Amniotic stem cell (primary cell): ENCODE measurements at regions not wholly inside any gene's neighbourhood (a gene's known extent, or its start where the extent isn't known, plus 50 kb on each side); places are given as distances from the start of the nearest gene placed in this dataset.
"Not testable (repeated sequence)": the region's sequence is repeated elsewhere in the genome, so short reads cannot be mapped to it uniquely, and the experiment has no call there.

Source experiments
- DNase-seq: peaks from one replicate; lab custom pipeline; 2025; lab: John Stamatoyannopoulos, UW

DNA sequence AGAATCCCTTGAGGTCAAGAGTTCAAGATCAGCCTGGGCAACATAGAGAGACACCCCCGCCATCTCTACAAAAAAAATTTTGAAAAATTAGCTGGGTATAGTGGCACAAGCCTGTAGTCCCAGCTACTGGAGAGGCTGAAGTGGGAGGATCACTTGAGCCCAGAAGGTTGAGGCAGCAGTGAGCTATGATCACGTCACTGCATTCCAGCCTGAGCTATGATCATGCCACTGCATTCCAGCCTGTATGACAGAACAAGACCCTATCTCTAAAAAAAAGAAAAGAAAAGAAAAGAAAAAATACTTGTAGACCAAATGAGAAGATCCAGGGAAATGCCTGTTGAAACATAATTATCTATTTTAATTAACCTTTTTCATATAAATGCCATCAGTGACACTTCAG, 93.8 kb upstream of the MDM1 start:
- peak; percentile 34 for DNase-seq

DNA sequence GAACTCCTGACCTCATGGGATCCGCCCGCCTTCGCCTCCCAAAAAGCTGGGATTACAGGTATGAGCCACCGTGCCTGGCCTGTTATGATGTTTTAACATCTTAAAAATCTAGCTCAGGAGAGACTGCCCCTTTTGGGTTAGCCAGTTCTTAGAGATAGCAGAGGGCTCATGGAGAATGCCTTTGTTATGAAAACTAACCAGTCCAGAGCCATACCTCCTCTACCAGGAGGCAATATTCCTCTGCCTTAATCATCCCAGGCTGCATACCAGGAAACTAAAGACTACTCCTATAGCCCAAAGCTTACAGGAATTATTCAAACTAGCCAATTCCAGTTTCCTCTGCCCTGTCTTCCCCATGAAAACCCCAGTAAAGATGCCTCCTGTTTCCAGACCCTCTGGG, 96.0 kb upstream of the MDM1 start:
- no peak for DNase-seq

DNA sequence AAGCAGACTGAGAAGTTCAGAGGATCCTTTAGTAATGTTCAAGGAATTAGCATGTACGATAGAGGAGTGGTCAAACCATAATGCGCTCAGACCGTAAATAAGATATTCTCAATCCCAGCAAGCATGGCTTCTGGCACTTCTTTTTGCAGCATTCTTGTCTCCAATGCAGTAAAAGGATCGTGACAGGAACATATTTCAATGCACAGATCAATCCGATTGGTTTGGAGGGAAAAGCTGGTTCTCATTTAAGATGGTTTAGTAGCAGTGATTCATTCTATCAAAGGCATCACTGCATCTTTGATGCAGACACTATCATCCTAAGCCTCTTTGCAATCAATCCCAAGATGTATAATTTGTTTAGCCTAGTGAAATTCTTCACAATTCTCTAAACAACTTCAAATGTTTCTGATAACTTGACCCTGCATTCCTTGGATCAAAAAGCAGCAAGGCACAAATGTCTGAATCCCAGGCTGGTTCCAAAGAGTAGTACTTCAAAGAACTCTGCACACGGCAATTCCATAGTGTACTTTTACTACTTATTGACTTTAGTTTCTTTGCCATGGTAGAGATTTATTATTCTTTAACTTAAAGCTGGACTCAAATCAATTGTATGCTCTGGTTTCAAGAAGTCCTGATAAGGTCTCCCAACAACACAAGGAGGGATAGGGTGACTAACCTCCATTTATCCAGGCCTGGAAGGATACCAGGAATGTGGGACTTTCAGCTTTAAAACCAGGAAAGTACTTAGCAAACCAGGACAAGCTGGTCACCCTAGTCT, 96.8 kb upstream of the MDM1 start:
- DNase-seq = no peak

DNA sequence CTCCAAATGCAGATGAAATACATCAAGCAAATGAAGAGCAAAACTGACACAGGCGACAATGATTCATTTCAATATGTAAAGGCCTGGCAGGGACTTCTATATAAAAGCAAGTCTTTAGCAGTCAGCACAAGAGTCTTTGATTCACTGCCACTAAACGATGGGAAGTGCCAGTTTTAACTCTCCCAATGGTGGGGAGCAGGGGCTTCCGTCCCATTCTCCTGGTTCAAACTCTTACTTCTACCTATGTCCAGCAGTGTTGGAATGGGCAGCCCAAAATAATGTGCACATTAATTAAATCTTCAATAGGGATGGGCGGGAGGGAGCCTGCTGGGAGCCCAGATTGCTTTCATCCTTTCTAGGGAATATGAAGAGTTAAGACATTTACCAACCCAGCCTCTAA, 97.5 kb upstream of the MDM1 start:
- no peak for DNase-seq

DNA sequence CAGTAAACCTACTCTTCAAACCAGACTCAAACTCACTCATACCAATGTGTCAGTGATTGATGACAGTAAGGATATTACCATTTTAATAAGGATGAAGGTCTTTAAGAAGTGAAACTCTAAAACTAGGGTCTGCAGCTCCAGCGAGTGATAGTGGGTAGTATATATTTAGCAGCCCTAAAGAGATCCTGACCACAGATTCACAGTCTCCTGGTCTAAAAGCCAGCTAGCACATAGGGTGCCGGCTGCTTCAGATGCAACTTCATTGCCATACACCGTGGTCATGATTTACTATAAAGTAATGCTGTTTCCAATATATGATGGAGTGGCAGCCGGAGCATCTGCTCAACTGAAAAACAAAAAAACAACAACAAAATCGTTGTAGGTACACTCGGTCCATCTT, 99.6 kb upstream of the MDM1 start:
- no peak for DNase-seq

DNA sequence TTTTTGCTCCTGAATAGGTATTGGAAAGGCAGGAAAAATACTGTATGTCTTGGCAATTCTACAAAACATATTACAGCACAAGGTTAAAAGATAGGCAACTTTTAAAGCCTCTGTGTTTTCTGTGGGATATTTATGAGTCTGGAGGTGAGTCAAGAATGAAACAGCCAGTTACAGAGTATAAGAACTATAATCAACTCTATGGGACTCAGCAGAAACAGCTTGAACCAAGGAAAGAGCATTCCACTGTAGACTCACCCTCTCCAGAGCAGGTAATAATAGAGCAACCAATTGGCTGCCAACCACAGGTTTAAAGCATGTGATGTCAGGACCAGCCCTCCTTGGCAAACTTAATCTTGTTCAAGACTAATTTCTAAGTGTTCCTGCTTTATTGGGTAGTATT, 100.5 kb upstream of the MDM1 start:
- no peak for DNase-seq

GRCh38 chr12:68434391-68435298, 102.5 kb upstream of the MDM1 start:
- DNase-seq = no peak

- DNase-seq = no peak
These were observed 103.1 kb upstream of the MDM1 start for GRCh38 chr12:68435299-68435637.

DNA sequence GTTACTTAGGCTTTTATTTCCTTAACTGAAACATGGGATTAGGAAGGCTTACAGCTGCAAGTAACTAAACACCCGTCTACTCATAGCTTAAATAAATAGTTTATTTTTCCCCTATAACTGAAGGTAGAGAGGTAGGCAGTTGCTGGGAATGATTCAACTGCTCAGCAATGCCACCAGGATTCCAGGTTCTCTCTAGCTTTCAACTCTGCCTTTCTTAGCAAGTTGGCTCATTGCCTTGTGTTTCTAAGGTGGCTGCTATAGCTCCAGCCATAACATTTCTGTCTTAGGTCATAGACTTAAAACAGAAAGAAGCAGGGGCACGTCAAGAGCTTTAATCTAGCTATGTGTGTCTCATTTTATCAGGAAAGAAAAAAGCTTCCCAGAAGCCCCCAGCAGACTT, 103.7 kb upstream of the MDM1 start:
- DNase-seq = no peak

GRCh38 chr12:68438601-68439000, 106.4 kb upstream of the MDM1 start:
- DNase-seq = no peak

DNA sequence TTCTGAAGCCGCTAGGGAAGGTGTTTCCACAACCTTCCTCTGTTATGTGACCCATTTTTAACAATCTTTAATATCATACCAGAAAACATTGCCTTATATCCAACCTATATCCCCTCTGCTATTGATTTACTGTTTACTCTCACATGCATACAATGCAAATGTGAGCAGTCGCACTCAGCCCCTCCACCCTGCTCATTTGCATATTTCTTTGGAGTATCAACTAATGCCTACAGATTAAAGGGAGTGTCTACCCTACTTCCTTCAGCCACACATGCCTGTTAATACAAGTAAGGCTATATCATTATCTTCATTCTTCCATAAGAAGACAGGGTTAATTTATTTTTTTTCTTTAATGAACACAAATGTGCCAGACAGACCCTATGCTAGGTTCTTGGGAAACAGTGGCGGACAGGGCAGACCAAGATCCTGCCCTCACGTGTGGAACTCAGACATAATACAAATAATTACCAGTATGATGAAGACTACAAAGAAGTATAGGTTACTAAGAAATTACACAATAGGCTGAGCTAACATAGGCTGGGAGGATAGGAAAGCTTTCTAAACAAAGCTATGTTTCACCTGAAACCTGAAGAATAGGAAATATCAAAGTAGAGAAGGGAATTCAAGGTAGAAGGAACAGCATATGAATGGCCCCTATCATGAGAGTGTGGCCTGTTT, 107.3 kb upstream of the MDM1 start:
- no peak for DNase-seq

DNA sequence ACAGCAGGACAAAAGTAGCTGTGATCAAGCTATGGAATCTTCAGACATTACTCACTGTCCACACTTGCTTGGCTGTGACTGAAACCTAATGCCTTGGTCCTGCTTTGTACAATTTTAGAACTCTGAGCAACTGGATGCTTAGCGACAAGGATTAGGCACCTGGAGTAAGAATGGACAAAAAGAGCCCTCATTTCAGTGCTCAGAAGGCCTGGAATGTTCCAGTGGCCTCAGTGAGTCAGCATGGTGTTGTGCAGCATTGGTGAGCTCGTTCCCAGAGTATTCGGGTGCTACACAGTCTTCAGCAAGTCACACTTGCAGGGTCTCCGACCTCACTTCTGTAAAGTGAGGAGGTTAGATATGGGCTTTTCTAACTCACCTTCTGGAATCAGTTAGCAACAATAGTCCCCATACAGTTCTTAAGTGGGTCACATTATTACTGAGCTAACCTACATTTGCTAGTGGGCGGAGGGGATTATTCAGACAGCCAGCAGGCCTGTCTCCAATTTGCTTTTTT, 108.0 kb upstream of the MDM1 start:
- DNase-seq = no peak

- DNase-seq = no peak
These were observed 109.0 kb upstream of the MDM1 start for GRCh38 chr12:68441167-68441566.

GRCh38 chr12:68442353-68442972, 110.3 kb upstream of the MDM1 start:
- not testable (repeated sequence) for DNase-seq

GRCh38 chr12:68443695-68444094, 111.5 kb upstream of the MDM1 start:
- not testable (repeated sequence) for DNase-seq

GRCh38 chr12:68445824-68446223, 113.7 kb upstream of the MDM1 start:
- no peak for DNase-seq

- DNase-seq = no peak
These were observed 114.2 kb upstream of the MDM1 start for GRCh38 chr12:68446384-68446783.

DNA sequence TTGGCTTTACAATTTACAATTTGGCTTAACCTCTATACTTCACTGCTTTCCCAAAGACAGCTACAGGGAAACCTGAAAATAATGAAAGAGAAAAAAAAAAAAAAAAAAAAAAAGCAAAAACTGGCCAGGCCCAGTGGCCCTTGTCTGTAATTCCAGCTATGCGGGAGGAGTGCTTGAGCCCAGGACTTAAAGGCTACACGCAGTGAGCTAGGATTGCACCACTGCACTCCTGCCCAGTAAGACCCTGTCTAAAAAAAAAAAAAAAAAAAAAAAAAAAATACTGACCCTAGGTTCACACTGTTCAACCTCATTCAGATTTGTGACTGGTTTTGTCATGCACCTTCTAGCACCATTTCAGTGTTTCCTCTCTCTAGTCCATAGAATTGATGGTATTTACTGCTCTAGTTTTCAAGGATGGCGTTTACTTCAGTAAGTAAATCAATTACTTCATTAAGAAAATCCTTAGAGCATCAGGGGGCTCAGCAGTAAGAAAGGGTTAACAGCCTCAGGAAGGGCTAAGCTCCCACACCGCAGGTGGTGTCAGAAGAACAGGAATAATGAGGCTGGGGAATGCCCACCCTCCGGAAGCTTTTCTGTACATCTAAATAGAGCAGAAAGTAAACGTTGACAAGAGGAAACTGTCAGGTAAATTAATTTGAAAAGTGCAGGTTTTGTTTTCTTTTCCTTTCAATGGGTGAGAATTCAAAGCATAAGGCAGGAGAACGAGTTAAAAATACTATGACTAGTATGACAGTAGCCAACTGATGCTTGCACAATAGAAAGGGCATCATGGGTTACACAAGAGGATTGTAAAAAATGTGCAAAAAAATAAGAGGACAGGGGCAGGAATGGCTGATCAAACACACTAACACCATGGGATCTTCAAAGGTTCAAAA, 115.0 kb upstream of the MDM1 start:
- DNase-seq = no peak

DNA sequence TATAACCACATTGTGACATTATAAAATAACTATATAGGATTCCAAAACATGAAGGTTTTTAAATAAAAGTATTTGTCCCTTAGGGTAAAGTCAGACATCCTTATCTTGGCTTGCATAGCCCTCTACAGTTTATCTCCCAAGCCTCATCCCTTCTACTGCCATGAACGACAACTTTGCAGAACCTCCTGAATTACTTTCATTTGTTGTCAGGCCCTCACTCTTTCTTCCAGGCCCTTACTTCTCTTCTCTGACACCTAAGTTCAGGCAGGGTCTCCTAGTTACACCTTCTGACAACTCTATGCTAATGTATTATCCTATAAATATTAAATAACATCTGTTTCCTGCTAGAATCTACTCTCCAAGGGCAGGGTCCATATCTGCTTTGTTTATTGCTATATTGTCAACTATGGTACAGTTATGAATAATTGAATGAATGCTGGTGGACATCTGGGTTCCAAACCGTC, 115.7 kb upstream of the MDM1 start:
- no peak for DNase-seq

DNA sequence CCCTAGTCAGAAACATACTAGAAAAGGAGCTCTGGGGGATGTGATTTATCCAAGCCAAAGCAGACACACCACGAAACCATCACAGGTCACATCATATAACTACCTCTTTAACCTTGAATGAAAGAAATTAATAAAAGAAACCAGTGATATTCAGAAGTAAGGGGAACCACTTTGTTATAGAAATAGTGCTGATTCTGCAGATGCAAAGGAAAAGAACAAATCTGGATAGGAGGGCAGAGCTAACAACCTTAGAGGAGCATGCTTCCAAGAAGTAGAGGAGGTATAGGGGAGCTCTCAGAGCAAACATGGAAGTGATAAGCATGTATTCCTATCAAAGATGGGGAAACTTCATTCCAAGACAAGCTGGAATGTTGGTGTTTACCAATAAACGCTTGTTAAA, 117.0 kb upstream of the MDM1 start:
- DNase-seq = no peak

GRCh38 chr12:68450947-68451260, 118.7 kb upstream of the MDM1 start:
- DNase-seq = no peak
